OCI-LY7 (cell line): ENCODE measurements at regions not wholly inside any gene's neighbourhood (a gene's known extent, or its start where the extent isn't known, plus 50 kb on each side); places are given as distances from the start of the nearest gene placed in this dataset.

Experiments
- CTCF ChIP-seq: fragments of 200-600 bp; sonication (generic); conservative IDR thresholded peaks from 2 replicates; pipeline ENCODE4 v1.5.1; 2014; ENCODE audit warnings: mild to moderate bottlenecking, antibody characterized with exemption, low read length, moderate library complexity, mixed read lengths
- EZH2phosphoT487 ChIP-seq: fragments of 200-600 bp; sonication (generic); IDR thresholded peaks from 2 replicates; pipeline ENCODE4 v1.6.1; 2018; ENCODE audit warnings: low read depth, borderline replicate concordance, mild to moderate bottlenecking, mixed run types, antibody characterized with exemption, low read length, moderate library complexity, mixed read lengths

- TF ChIP-seq CTCF = no peak
- no peak for TF ChIP-seq EZH2phosphoT487
Observed at GRCh38 chr19:14320253-14320652, 61.0 kb upstream of the ADGRE5 start.
